Stimulated activated CD8-positive, alpha-beta memory T cell treated with anti-CD3 and anti-CD28 coated beads, Interleukin-7, amount 100 ng/mL, for 48 hours (primary cell): ENCODE measurements at regions not wholly inside any gene's neighbourhood (a gene's known extent, or its start where the extent isn't known, plus 50 kb on each side); places are given as distances from the start of the nearest gene placed in this dataset.
"Not testable (repeated sequence)": the region's sequence is repeated elsewhere in the genome, so short reads cannot be mapped to it uniquely, and the experiment has no call there.

Experiments used
- DNase-seq, 2 donors: peaks; one replicate each; pipeline ENCODE4 v3.0.0-alpha.2; 2020; ENCODE audit warnings: low read depth in 1 of 2; ENCODE audit errors: extremely low read depth in 1 of 2

- no peak for DNase-seq
Measured at GRCh38 chr1:91604632-91605031, 104.0 kb downstream of the CDC7 start.

- DNase-seq: no peak
Measured at GRCh38 chr1:91605566-91605965, 104.9 kb downstream of the CDC7 start.

GRCh38 chr1:91606546-91607078, 106.0 kb downstream of the CDC7 start:
- no peak for DNase-seq

DNA sequence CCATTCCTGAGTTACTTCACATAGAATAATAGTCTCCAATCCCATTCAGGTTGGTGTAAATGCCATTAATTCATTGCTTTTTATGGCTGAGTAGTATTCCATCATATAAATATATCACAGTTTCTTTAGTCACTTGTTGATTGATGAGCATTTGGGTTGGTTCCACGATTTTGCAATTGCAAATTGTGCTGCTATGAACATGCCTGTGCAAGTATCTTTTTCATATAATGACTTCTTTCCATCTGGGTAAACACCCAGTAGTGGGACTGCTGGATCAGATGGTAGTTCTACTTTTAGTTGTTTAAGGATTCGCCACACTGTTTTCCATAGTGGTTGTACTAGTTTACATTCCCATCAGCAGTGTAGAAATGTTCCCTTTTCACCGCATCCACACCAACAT, 107.0 kb downstream of the CDC7 start:
- DNase-seq: not testable (repeated sequence)

DNA sequence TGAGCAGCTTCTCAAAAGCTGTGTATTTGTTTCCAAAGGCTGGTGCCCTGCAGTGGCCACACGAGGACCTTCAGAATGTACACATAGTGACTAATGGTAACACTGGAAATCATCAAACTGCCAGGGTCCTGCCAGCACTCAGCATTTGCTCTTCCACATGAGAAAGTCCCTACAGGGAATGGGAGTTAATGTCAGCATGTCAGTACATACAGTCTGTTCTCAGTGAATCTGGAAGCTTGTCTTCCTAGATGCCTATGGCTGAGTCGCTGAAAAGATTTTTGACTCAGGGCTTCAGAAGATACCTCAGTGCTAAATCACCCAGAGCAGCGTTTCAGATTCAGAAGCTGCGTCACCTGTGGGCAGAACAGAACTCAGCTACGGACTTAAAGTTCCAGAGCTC, 108.2 kb downstream of the CDC7 start:
- no peak for DNase-seq

DNA sequence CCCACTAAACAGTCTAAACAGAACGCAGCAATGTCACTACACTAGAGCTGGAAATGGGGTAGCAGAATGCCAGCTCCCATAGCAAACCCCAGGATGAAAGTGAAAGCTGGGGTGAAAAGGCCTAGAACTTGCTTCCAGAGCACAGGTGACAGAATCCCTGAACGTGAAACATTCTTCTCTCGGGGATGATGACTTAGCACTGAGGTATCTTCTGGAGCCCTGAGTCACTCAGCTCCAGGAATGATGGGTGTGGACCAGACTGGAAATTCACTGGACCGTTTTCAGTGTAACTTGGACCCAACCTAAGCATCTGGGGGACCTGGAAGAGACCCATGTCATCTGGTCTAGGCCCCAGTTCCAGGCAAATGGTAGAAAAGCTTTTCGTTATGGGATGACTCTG, 108.9 kb downstream of the CDC7 start:
- DNase-seq: no peak

DNA sequence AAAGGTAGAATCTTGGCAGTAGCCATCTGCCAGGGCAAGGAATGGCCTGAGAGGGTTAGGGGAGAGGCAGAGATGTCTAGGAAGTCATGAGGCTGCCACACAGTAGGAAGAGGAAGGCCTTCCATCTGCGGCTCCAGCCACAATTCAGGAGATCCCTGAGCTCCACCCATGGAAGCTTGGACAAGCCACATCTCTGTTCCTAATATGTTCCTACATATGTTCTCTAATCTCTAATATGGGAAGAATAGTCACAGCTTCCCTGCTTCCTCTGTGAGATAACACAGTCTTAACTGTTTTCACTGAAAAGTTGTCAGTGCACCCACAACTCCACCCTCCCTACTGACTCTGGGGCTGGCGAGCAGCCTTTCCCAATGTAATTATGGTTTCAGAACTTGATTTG, 109.5 kb downstream of the CDC7 start:
- DNase-seq: no peak

DNA sequence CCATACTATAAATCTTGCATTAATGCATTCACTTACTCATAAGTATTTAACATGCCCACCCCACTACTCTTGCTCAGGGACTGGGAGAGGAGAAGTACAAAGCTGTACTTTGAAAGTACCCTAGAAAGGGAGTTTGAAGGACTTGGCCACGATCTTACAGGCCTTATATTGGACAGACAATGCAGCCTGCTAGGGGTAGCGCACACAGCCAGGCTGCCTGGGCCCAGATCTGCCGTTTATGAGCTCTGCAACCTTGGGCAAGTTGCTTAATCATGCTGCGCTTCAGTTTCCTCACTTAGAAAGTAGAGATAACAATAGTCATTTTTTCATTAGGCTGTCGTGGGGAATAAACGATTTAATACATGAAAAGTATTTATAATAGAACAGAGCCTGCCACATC, 110.1 kb downstream of the CDC7 start:
- DNase-seq: no peak

GRCh38 chr1:91611483-91611917, 110.8 kb downstream of the CDC7 start:
- DNase-seq: no peak

DNA sequence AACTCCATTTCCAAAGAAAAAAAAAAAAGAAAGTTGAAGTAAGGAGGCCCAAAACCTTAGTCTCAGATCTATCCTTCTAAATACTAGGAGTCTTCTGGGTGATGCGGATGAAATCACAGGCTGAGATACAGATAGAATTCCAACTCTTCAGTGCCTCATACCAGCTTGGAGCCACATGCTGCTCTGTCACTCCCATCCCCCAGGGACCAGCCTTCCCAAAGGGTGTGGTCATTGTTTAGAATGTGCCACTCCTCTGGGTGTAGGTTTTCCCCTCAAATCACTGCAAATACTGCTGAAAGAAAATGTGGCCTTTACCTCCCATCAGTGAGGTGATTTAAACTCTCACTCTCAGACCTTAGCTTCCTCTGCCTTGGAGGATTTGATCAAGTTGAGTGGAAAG, 112.9 kb downstream of the CDC7 start:
- DNase-seq: no peak

DNA sequence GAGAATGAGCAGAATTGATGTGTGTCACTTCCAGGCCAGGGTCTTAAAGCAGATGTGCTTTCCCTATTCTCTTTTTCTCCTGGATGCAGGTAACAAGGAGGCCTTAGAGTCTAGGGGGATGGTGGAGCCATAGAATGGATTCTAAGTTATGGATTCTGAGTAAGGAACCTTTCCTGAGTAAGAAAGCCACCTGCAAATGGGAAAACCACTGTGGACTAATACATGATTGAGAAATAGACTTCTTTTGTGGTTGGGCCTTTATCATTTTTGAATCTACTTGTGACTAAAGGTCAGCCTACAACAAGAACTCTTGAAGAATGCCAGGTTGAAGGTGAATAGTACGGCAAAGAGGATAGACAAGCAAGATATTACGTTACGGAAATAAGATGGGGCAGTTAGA, 116.1 kb downstream of the CDC7 start:
- DNase-seq: no peak

DNA sequence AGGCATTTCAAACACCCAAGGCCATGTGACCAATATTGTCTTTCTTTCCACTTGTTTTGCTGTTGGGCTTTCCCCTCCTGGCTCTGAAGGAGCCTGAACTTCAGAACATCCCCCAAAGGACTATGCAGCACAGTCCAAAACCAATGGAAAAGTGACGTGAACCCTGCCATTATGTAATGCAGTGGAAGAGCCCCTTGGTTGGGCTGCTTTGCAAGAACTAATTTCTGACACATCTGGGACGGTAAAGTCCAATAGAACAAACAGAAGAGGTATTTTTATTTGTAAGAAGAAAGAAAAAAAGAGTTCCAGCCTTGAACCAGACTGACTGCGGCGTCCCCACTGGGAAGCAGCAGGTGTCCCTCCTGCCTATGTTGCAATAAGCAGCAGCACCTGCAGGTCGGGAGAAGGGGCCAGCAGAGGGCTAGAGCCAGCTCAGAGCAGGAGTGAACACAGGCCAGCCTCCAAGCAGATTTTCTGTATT, 116.7 kb downstream of the CDC7 start:
- no peak for DNase-seq

DNA sequence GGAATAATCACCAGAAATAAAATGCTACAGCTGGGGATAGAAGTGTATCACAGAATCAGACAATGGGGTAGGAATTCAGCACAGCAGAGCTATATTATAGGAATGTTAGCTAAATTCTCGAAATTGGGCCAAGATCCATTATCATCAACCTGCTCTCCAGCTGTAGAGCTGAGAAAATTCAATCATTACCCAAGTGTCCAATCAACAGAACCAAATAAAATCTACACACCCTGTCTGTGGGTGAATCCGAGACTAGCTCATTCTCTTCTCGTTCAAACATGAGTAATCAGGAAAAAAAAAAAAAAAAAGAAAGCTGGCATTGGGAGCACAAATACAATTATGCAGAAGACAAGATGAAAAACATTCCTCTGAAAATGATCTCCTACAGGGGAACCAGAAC, 119.2 kb downstream of the CDC7 start:
- no peak for DNase-seq

DNA sequence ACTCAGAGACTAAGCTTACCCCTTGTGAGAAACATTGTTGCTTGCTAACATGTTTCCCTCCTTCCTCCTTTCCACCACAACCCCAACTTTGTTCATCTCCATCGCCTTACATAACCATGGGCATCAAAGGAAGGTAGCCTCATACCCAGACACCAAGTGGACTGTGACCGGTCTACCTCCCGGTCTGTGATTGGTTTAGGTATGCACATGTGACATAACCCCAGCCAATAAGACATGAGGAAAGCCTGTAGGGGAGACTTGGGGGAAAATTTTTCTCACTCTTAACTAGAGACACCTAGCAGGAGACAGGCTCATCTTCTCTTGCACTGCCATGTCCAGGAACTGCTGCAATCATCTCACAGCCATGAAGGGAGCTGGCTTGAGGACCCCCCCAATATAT, 120.7 kb downstream of the CDC7 start:
- DNase-seq: no peak

DNA sequence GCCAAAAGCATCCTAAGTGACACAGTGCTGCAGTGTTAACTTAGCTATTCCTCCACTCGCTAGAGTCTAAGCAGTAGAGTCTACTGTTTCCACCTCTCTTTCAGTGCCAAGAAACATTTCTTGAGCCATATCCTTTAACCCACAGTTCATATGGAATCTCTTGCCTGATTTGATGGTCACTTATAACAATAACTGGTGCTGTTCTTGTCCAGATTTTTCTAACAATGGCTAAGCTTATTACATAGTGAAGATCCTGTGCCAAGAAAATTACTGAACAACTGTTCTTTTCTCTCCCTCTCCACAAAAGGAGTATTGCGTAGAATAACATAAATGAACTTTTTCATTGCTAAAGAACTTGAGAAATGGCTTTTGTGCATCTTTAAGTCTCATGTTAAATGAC, 121.3 kb downstream of the CDC7 start:
- DNase-seq: no peak

GRCh38 chr1:91622616-91623015, 122.0 kb downstream of the CDC7 start:
- no peak for DNase-seq

- DNase-seq: no peak
Measured at GRCh38 chr1:91623020-91623419, 122.4 kb downstream of the CDC7 start.

DNA sequence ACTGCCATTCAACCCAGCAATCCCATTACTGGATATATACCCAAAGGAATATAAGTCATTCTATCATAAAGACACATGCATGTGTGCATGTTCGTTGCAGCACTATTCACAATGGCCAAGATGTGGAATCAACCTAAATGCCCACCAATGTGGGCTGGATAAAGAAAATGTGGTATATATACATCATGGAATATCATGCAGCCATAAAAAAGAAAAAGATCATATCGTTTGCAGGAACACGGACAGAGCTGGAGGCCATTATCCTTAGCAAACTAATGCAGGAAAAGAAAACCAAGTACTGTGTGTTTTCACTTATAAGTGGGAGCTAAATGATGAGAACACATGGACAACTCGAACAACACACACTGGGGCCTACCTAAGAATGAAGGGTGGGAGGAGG, 123.7 kb downstream of the CDC7 start:
- DNase-seq: no peak
